Left forelimb (tissue), 1 donor: ENCODE measurements at regions not wholly inside any gene's neighbourhood (a gene's known extent, or its start where the extent isn't known, plus 50 kb on each side); places are given as distances from the start of the nearest gene placed in this dataset.

Source experiments
- DNase-seq: peaks from one replicate; pipeline ENCODE4 v3.0.0-alpha.2; 2018; ENCODE audit warnings: low spot score

GRCh38 chr5:34505731-34506130 is 150.4 kb upstream of the RAI14 start:
- DNase-seq, result no peak

- DNase-seq, result no peak
Observed at GRCh38 chr5:34507933-34508332, 148.2 kb upstream of the RAI14 start.

GRCh38 chr5:34509392-34509791 is 146.7 kb upstream of the RAI14 start:
- no peak for DNase-seq

- DNase-seq, result no peak
Observed at GRCh38 chr5:34510002-34510401, 146.1 kb upstream of the RAI14 start.

GRCh38 chr5:34511063-34511462 is 145.1 kb upstream of the RAI14 start:
- no peak for DNase-seq

GRCh38 chr5:34511481-34511880 is 144.6 kb upstream of the RAI14 start:
- no peak for DNase-seq

GRCh38 chr5:34511915-34512314 is 144.2 kb upstream of the RAI14 start:
- DNase-seq, result no peak

- no peak for DNase-seq
Observed at GRCh38 chr5:34516166-34516565, 140.0 kb upstream of the RAI14 start.

GRCh38 chr5:34516686-34517085 is 139.4 kb upstream of the RAI14 start:
- DNase-seq, result no peak

- DNase-seq, result no peak
Observed at GRCh38 chr5:34517249-34517648, 138.9 kb upstream of the RAI14 start.

GRCh38 chr5:34519489-34520220 is 136.5 kb upstream of the RAI14 start:
- DNase-seq, result no peak

GRCh38 chr5:34521628-34522290 is 134.4 kb upstream of the RAI14 start:
- no peak for DNase-seq

GRCh38 chr5:34522599-34523386 is 133.3 kb upstream of the RAI14 start:
- peak; percentile 73 for DNase-seq

GRCh38 chr5:34523387-34523726 is 132.8 kb upstream of the RAI14 start:
- no peak for DNase-seq

- DNase-seq, result no peak
Observed at GRCh38 chr5:34524123-34524522, 132.0 kb upstream of the RAI14 start.

GRCh38 chr5:34525761-34526160 is 130.4 kb upstream of the RAI14 start:
- no peak for DNase-seq

GRCh38 chr5:34526682-34527305 is 129.3 kb upstream of the RAI14 start:
- DNase-seq, result no peak

GRCh38 chr5:34529581-34530331 is 126.4 kb upstream of the RAI14 start:
- DNase-seq, result no peak

GRCh38 chr5:34530637-34531036 is 125.5 kb upstream of the RAI14 start:
- DNase-seq, result no peak

GRCh38 chr5:34531751-34532360 is 124.3 kb upstream of the RAI14 start:
- DNase-seq, result no peak
